ENCODE measurements at regions not wholly inside any gene's neighbourhood (a gene's known extent, or its start where the extent isn't known, plus 50 kb on each side); places are given as distances from the start of the nearest gene placed in this dataset.

- Histone ChIP-seq H4K5ac (ENCODE audit: low read depth, low read length) (no peak overlapping the region), H2BK5ac (ENCODE audit: low read depth, low read length, poor library complexity, severe bottlenecking) (no peak overlapping the region), H4K8ac (ENCODE audit: low read depth in 2 of 2, low read length in 2 of 2) (no peak overlapping the region), H4K91ac (ENCODE audit: insufficient read depth, low read depth, low read length) (no peak overlapping the region), H2BK15ac (ENCODE audit: low read depth, low read length) (no peak overlapping the region), H3K9me3 (ENCODE audit: control insufficient read depth, insufficient read depth, low read length) (peaks cover 5% of the 10 kb centered on the region; the same call in 1 of the 2 replicates), H3K4me3 (ENCODE audit: insufficient read depth, low read depth, low read length) (no peak overlapping the region), H3K4me1 (ENCODE audit: control insufficient read depth, insufficient read depth, low read length) (no peaks in the 10 kb centered on the region), H3K9me1 (ENCODE audit: insufficient read depth, low read length) (no peaks in the 10 kb centered on the region), H2BK120ac (ENCODE audit: low read depth, low read length) (no peak overlapping the region), H3K4me2 (ENCODE audit: low read depth, low read length) (no peak overlapping the region), H4K20me1 (ENCODE audit: insufficient read depth, low read length) (no peaks in the 10 kb centered on the region), H3K18ac (ENCODE audit: low read depth, low read length) (no peak overlapping the region), H2AK5ac (ENCODE audit: low read depth, low read length) (no peak overlapping the region), H3K36me3 (ENCODE audit: control insufficient read depth, insufficient read depth, low read length) (no peaks in the 10 kb centered on the region), H3K4ac (ENCODE audit: low read depth, low read length) (no peak overlapping the region), H3K23ac (ENCODE audit: low read depth, low read length) (no peak overlapping the region), H3K14ac (replicated peaks; ENCODE audit: low read depth, low read length) (no peak overlapping the region), H3K56ac (ENCODE audit: extremely low read depth, insufficient read depth, low read length) (no peak overlapping the region), H2BK20ac (ENCODE audit: low read depth, low read length) (no peak overlapping the region), H3K27ac (ENCODE audit: insufficient read depth, low read length) (no peak overlapping the region), H2AK9ac (replicated peaks; ENCODE audit: low read depth, low read length, poor library complexity) (no peak overlapping the region), H2AFZ (replicated peaks; ENCODE audit: low read length, poor library complexity) (no peak overlapping the region), H3K79me1 (ENCODE audit: low read depth in 1 of 2, low read length in 2 of 2) (no peaks in the 10 kb centered on the region), H3K27me3 (ENCODE audit: control insufficient read depth, insufficient read depth, low read length) (no peaks in the 10 kb centered on the region), H3K9ac (ENCODE audit: low read depth, low read length) (no peak overlapping the region)
- in situ Hi-C loops (cut with MboI; ENCODE audit: low sequenced_read_pairs), result no loop called here
- no peak for ATAC-seq (ENCODE audit: low read depth)
- dilution Hi-C loops (cut with HindIII; ENCODE audit: low sequenced_read_pairs, unreplicated experiment), result no loop called here
- BruUV-seq (replicated peaks), result no TSS peak
- POLR2A ChIA-PET (ENCODE audit: unreplicated experiment), result no interaction called here
- DNase-seq, result no peak
- intact Hi-C loops (cut with micrococcal nuclease), result no loop called here
- WGBS, 2 experiments (ENCODE audit: extremely low coverage in 2 of 2, insufficient read length in 1 of 2), result no CpG with 5 or more reads among the region's 2 CpGs
- CTCF ChIA-PET, result no interaction called here
- TF ChIP-seq SMC3 (IDR thresholded peaks at IDR 0.05; ENCODE audit: low read depth, low read length) (no peak), CEBPB (IDR thresholded peaks at IDR 0.05; ENCODE audit: low read depth, low read length) (no peak), POLR2A (IDR thresholded peaks at IDR 0.05; ENCODE audit: low read depth, low read length) (no peak), MAFK (IDR thresholded peaks at IDR 0.05; ENCODE audit: low read depth, low read length) (no peak), CHD1 (IDR thresholded peaks at IDR 0.05; ENCODE audit: low read depth, low read length) (no peak), BHLHE40 (IDR thresholded peaks at IDR 0.05; ENCODE audit: low read depth, low read length) (no peak), MAZ (IDR thresholded peaks at IDR 0.05; ENCODE audit: borderline replicate concordance, low read depth, low read length) (no peak), NFE2L2 (IDR thresholded peaks at IDR 0.05; ENCODE audit: low read depth, low read length) (no peak), RFX5 (IDR thresholded peaks at IDR 0.05; ENCODE audit: low read depth, low read length) (no peak), CTCF (conservative IDR thresholded peaks at IDR 0.05; ENCODE audit: low read depth, low read length) (no peak), FOS (IDR thresholded peaks at IDR 0.05; ENCODE audit: low read depth, low read length) (no peak), RAD21 (IDR thresholded peaks at IDR 0.05; ENCODE audit: low read length) (no peak)
Observed at GRCh38 chr14:23709923-23710322, 73.8 kb downstream of the DHRS2 start.

All from IMR-90 (cell line).